GM10266 (cell line): ENCODE measurements at regions not wholly inside any gene's neighbourhood (a gene's known extent, or its start where the extent isn't known, plus 50 kb on each side); places are given as distances from the start of the nearest gene placed in this dataset.

ENCODE experiments used
- DNase-seq: peaks from one replicate; pipeline ENCODE4 v3.0.0; 2012; ENCODE audit errors: extremely low spot score
- TF ChIP-seq, protein P1 (sequence below): IDR thresholded peaks from 2 replicates; pipeline ENCODE4 v1.5.1; 2012; ENCODE audit warnings: mild to moderate bottlenecking, low read depth; ENCODE audit not compliant: control insufficient read depth, insufficient read depth; ENCODE audit errors: missing control alignments

DNA sequence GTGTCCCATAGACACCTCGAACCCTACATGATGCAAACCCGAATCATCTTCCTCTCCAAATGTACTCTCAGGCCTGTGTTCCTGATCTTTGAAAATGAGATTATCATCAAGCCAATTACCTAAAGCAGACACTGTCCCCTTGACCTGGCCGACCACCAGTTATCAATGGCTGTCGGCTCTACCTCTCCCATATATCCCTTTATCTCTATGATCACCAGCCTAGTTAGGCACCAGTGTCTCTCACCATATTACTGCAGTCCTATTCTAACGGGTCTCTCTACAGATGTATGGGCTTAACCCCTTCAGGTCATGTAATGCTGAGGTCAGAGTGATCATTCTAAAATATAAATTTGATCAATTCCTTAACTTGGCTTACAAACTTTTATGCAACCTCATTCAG lies 234.9 kb upstream of the MARCKS start:
- DNase-seq = no peak
- TF ChIP-seq, protein P1, sequence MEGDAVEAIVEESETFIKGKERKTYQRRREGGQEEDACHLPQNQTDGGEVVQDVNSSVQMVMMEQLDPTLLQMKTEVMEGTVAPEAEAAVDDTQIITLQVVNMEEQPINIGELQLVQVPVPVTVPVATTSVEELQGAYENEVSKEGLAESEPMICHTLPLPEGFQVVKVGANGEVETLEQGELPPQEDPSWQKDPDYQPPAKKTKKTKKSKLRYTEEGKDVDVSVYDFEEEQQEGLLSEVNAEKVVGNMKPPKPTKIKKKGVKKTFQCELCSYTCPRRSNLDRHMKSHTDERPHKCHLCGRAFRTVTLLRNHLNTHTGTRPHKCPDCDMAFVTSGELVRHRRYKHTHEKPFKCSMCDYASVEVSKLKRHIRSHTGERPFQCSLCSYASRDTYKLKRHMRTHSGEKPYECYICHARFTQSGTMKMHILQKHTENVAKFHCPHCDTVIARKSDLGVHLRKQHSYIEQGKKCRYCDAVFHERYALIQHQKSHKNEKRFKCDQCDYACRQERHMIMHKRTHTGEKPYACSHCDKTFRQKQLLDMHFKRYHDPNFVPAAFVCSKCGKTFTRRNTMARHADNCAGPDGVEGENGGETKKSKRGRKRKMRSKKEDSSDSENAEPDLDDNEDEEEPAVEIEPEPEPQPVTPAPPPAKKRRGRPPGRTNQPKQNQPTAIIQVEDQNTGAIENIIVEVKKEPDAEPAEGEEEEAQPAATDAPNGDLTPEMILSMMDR = no peak

DNA sequence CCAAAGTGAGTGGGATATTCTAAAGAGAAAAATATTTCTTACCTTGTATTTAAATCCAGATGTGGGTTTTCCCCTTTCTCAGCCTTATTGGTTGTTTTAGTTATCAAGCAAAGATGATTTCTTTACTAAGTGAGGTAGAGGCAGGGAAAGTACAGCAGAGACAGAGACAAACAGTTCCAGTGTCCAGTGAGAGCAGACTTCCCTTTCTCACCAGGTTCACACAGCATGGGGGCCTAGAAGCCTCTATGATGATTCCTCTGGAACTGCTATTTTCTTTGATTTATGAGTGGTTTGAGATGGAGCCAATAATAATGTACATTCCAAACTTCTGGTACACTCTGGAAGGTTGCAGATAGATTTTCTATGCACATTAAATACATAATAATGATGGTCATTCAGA lies 234.0 kb upstream of the MARCKS start:
- no peak for DNase-seq
- TF ChIP-seq, protein P1 = no peak

DNA sequence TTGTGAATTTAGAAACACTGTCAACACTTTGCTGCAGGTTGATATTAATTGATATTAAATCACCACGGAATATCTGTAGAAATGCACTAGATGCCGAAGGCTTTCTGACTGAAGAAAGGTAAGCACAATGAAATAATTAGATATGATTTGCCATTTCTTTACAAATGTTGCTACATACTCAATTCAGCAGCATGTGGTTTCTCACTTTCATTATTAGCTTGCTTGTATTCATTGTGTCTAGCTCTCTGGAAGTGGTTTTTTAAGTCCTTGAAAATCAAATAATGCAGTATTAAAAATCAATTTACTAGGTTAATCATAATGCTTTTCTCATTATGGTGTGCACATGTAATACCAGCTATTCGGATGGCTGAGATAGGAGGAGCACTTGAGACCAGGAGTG lies 231.3 kb upstream of the MARCKS start:
- TF ChIP-seq, protein P1 = no peak
- DNase-seq = no peak

DNA sequence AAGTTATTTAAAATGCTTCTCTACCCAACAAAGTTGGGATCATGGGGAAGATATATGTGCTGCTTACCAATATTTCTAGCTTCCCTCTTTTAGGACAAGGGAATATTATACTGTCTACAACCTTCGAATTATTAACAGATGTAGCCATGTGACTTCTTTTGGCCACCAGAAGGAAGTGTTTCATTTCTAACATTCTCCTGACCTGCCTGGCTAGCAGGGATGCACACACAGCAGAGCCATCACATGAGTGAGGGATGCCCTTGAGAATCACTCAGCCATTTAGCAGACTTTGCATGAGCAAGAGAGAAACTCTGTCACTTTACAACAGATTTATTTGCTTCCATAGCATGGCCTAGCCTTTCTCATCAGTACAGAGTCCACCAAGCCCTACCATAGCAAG lies 230.7 kb upstream of the MARCKS start:
- TF ChIP-seq, protein P1 = no peak
- DNase-seq = no peak

DNA sequence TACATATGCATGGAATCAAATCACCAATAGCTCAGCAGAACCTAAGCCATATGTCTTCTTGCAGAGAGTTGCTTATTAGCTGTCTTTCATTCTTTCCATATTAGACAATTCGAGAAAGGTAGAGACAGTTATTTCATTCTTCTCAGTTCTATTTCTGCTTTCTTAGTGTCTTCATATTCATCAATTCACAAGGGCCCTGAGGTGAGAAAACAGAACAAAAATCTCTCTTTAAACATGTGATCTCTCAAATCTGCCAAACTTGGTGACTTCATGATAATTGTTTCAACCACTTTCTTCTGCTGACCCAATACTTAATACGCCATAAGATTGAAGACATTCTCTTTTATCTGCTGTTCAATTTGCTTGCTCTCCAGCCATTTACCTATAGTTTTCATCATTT lies 229.7 kb upstream of the MARCKS start:
- DNase-seq = peak; percentile 21
- TF ChIP-seq, protein P1 = no peak

DNA sequence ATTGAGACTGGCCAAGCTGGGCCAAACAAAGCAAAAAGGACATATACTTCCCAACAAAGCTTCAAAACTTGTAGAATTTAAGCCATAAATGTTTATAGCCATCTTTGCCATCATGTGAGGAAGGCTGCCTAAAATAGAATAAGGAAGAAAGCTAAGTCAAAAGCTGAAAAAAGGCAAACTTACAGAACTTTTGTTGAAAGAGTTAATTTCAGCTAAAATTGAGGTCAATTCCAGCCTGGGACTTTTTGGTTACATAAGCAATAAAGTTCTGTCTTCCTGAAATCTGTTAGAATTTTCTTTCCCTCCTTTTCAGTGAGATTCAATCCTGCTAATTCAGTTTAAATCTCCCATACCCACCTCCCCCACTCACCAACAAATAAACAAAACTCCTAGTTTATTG lies 227.9 kb upstream of the MARCKS start:
- TF ChIP-seq, protein P1 = no peak

DNA sequence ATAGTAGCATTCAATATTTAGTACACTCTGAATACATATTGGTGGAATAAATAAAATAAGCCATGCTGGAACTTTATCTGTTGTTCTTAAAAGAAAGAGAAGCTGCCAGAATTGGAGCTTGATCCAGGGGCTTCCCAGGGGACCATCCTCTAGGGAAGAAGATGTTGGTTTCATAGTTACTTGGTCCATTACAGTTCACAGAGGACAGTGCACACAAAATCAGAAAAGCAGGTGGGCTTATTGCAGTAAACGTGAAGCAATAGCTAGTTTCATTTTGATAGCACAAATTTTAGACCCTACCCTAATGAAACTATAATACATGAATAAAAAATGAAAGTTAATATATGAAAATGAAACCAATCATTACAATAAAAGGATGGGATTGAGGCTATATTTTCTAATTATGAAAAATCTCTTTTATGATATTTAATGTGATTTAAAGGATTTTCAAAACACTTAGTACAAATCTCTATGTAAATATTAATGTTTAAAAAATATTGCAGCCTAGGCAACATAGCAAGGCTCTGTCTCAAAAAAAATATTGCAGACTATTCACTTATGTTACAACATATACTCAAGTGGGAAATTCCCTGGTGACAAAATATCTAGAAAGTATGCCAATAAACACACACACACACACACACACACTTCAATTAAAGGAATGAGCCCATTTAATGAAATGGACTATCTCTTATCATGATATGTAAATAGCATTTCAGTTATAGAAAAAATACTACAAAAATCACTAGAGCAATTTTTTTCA lies 227.0 kb upstream of the MARCKS start:
- DNase-seq = no peak
- TF ChIP-seq, protein P1 = no peak

More for the DNA sequence above, 227.9 kb upstream of the MARCKS start:
- DNase-seq = no peak
